IMR-90 (cell line): ENCODE measurements at regions not wholly inside any gene's neighbourhood (a gene's known extent, or its start where the extent isn't known, plus 50 kb on each side); places are given as distances from the start of the nearest gene placed in this dataset.

Source experiments
- ATAC-seq: fragments of 200-7000 bp; cut with Tn5 transposase; 2 replicates; pipeline ENCODE4 v1.9.1; 2020; ENCODE audit warnings: low read depth, mild to moderate bottlenecking, moderate library complexity
- BruUV-seq: library from RNA; stranded (reverse); fragments of 400-500 nt; replicated peaks from 2 replicates; lab custom pipeline; 2021; lab: Mats Ljungman, UMichigan
- CTCF ChIA-PET: fragments of 300-600 bp; formaldehyde crosslinking; extraction: SDS; loops from one replicate; lab custom pipeline; 2021; ENCODE audit warnings: antibody characterized with exemption; lab: Yijun Ruan, JAX
- POLR2A ChIA-PET: fragments of 300-600 bp; sonication (Branson Sonifier 250); formaldehyde crosslinking; loops from one replicate; lab custom pipeline; 2022; ENCODE audit warnings: antibody characterized with exemption; ENCODE audit not compliant: unreplicated experiment; lab: Charles Lee
- DNase-seq: peaks from one replicate; pipeline ENCODE4 v3.0.0; 2013
- H2AFZ ChIP-seq: replicated peaks from 2 replicates; pipeline ENCODE3; 2013; ENCODE audit warnings: low read length, mild to moderate bottlenecking; ENCODE audit not compliant: poor library complexity
- H2AK5ac ChIP-seq: 2 replicates; pipeline ENCODE4 v1.6.1; 2013; ENCODE audit warnings: low read depth, low read length, inconsistent platforms
- H2AK9ac ChIP-seq: replicated peaks from 2 replicates; pipeline ENCODE3; 2013; ENCODE audit warnings: mild to moderate bottlenecking, low read depth, low read length, moderate library complexity; ENCODE audit not compliant: poor library complexity
- H2BK120ac ChIP-seq: 2 replicates; pipeline ENCODE4 v1.6.1; 2013; ENCODE audit warnings: low read depth, low read length, inconsistent platforms
- H2BK15ac ChIP-seq: 3 replicates; pipeline ENCODE4 v1.6.1; 2013; ENCODE audit warnings: low read depth, low read length, inconsistent platforms
- H2BK20ac ChIP-seq: 2 replicates; pipeline ENCODE4 v1.6.1; 2013; ENCODE audit warnings: low read depth, mild to moderate bottlenecking, inconsistent platforms, low read length, moderate library complexity
- H2BK5ac ChIP-seq: 2 replicates; pipeline ENCODE4 v1.6.1; 2013; ENCODE audit warnings: mild to moderate bottlenecking, low read depth, low read length, inconsistent platforms; ENCODE audit not compliant: poor library complexity, severe bottlenecking
- H3K14ac ChIP-seq: replicated peaks from 2 replicates; pipeline ENCODE4 v1.6.1; 2013; ENCODE audit warnings: low read depth, low read length, inconsistent platforms
- H3K18ac ChIP-seq: 2 replicates; pipeline ENCODE4 v1.6.1; 2013; ENCODE audit warnings: low read depth, low read length, control low read depth
- H3K23ac ChIP-seq: 2 replicates; pipeline ENCODE4 v1.6.1; 2013; ENCODE audit warnings: low read depth, low read length, inconsistent platforms
- H3K27ac ChIP-seq: 2 replicates; pipeline ENCODE4 v1.5.1; 2013; ENCODE audit warnings: mild to moderate bottlenecking, control low read depth, low read length; ENCODE audit not compliant: insufficient read depth
- H3K27me3 ChIP-seq: 2 replicates; pipeline ENCODE4 v1.6.1; 2013; ENCODE audit warnings: low read length; ENCODE audit not compliant: control insufficient read depth, insufficient read depth
- H3K36me3 ChIP-seq: 2 replicates; pipeline ENCODE4 v1.6.1; 2013; ENCODE audit warnings: low read length, mixed read lengths; ENCODE audit not compliant: control insufficient read depth, insufficient read depth
- H3K4ac ChIP-seq: 2 replicates; pipeline ENCODE4 v1.6.1; 2013; ENCODE audit warnings: low read depth, low read length, inconsistent platforms
- H3K4me1 ChIP-seq: 2 replicates; pipeline ENCODE4 v1.6.1; 2013; ENCODE audit warnings: low read length, mixed read lengths; ENCODE audit not compliant: control insufficient read depth, insufficient read depth
- H3K4me2 ChIP-seq: 2 replicates; pipeline ENCODE4 v1.6.1; 2013; ENCODE audit warnings: low read depth, mild to moderate bottlenecking, control low read depth, low read length, moderate library complexity
- H3K4me3 ChIP-seq: 2 replicates; pipeline ENCODE4 v1.5.1; 2013; ENCODE audit warnings: low read depth, mild to moderate bottlenecking, control low read depth, low read length, moderate library complexity; ENCODE audit not compliant: insufficient read depth
- H3K56ac ChIP-seq: 2 replicates; pipeline ENCODE4 v1.6.1; 2013; ENCODE audit warnings: low read length, inconsistent platforms; ENCODE audit not compliant: insufficient read depth; ENCODE audit errors: extremely low read depth
- H3K79me1 ChIP-seq, 2 experiments: 2 replicates each; pipeline ENCODE4 v1.6.1; 2013; ENCODE audit warnings: low read length in 2 of 2, inconsistent platforms in 1 of 2, low read depth in 1 of 2
- H3K9ac ChIP-seq: 2 replicates; pipeline ENCODE4 v1.6.1; 2013; ENCODE audit warnings: low read depth, low read length, control low read depth
- H3K9me1 ChIP-seq: 2 replicates; pipeline ENCODE4 v1.6.1; 2013; ENCODE audit warnings: low read length, inconsistent platforms; ENCODE audit not compliant: insufficient read depth
- H3K9me3 ChIP-seq: 2 replicates; pipeline ENCODE4 v1.6.1; 2013; ENCODE audit warnings: low read length; ENCODE audit not compliant: control insufficient read depth, insufficient read depth
- H4K20me1 ChIP-seq: 2 replicates; pipeline ENCODE4 v1.6.1; 2013; ENCODE audit warnings: low read length, inconsistent platforms; ENCODE audit not compliant: insufficient read depth
- H4K5ac ChIP-seq: 2 replicates; pipeline ENCODE4 v1.6.1; 2013; ENCODE audit warnings: mild to moderate bottlenecking, low read depth, low read length, control low read depth
- H4K8ac ChIP-seq, 2 experiments: 2 replicates each; pipeline ENCODE4 v1.6.1; 2013; ENCODE audit warnings: low read depth in 2 of 2, low read length in 2 of 2, control low read depth in 1 of 2, inconsistent platforms in 1 of 2
- H4K91ac ChIP-seq: 2 replicates; pipeline ENCODE4 v1.6.1; 2013; ENCODE audit warnings: low read depth, low read length, inconsistent platforms; ENCODE audit not compliant: insufficient read depth
- BHLHE40 ChIP-seq: fragments of 150-350 bp; IDR thresholded peaks from 2 replicates; pipeline ENCODE4 v1.6.1; 2016; ENCODE audit warnings: mild to moderate bottlenecking, low read depth, low read length
- CEBPB ChIP-seq: IDR thresholded peaks from 2 replicates; pipeline ENCODE4 v1.6.1; 2012; ENCODE audit warnings: low read depth, low read length, improper control_type of control experiment
- CTCF ChIP-seq: conservative IDR thresholded peaks from 2 replicates; pipeline ENCODE4 v1.5.1; 2012; ENCODE audit warnings: mild to moderate bottlenecking, low read depth, low read length, improper control_type of control experiment
- ELK1 ChIP-seq: fragments of 150-350 bp; IDR thresholded peaks from 2 replicates; pipeline ENCODE4 v1.6.1; 2016; ENCODE audit warnings: low read depth, mild to moderate bottlenecking, low read length, moderate library complexity, borderline replicate concordance
- FOS ChIP-seq: fragments of 150-350 bp; IDR thresholded peaks from 2 replicates; pipeline ENCODE4 v1.6.1; 2016; ENCODE audit warnings: low read depth, low read length
- MAFK ChIP-seq: IDR thresholded peaks from 2 replicates; pipeline ENCODE4 v1.6.1; 2012; ENCODE audit warnings: low read depth, low read length, improper control_type of control experiment
- MAZ ChIP-seq: IDR thresholded peaks from 2 replicates; pipeline ENCODE4 v1.6.1; 2012; ENCODE audit warnings: low read depth, mild to moderate bottlenecking, low read length, improper control_type of control experiment, moderate library complexity, borderline replicate concordance
- MXI1 ChIP-seq: IDR thresholded peaks from 2 replicates; pipeline ENCODE4 v1.6.1; 2012; ENCODE audit warnings: low read depth, mild to moderate bottlenecking, low read length, moderate library complexity, borderline replicate concordance
- POLR2A ChIP-seq: IDR thresholded peaks from 2 replicates; pipeline ENCODE4 v1.6.1; 2012; ENCODE audit warnings: mild to moderate bottlenecking, low read depth, low read length
- RAD21 ChIP-seq: IDR thresholded peaks from 2 replicates; pipeline ENCODE4 v1.6.1; 2012; ENCODE audit warnings: low read length, improper control_type of control experiment
- RCOR1 ChIP-seq: IDR thresholded peaks from 2 replicates; pipeline ENCODE4 v1.6.1; 2012; ENCODE audit warnings: mild to moderate bottlenecking, low read length, improper control_type of control experiment; ENCODE audit not compliant: insufficient replicate concordance
- RFX5 ChIP-seq: IDR thresholded peaks from 2 replicates; pipeline ENCODE4 v1.8.0; 2012; ENCODE audit warnings: low read depth, mild to moderate bottlenecking, low read length, moderate library complexity
- USF2 ChIP-seq: fragments of 150-350 bp; IDR thresholded peaks from 2 replicates; pipeline ENCODE4 v1.6.1; 2017; ENCODE audit warnings: mild to moderate bottlenecking, antibody characterized with exemption, low read length, low read depth
- WGBS, 2 experiments: methylation state at CpG; one replicate each; pipeline versions ENCODE4 v1.1.5 to v1.1.7; 2013; ENCODE audit warnings: missing lambda C conversion rate in 2 of 2; ENCODE audit not compliant: insufficient read length in 1 of 2; ENCODE audit errors: extremely low coverage in 2 of 2; 5-methylcytosine and 5-hydroxymethylcytosine counted together
- dilution Hi-C: fragments of 300-500 bp; cut with HindIII; formaldehyde crosslinking; loops from one replicate; pipeline ENCODE4 v1.14.3; 2018; ENCODE audit warnings: low sequenced_read_pairs; ENCODE audit not compliant: unreplicated experiment
- in situ Hi-C: fragments of 300-500 bp; cut with MboI; formaldehyde crosslinking; loops from 3 replicates; pipeline ENCODE4 v1.14.3; 2019; ENCODE audit warnings: low sequenced_read_pairs, inconsistent platforms, mixed read lengths
- intact Hi-C: fragments of 100-400 bp; cut with micrococcal nuclease; formaldehyde crosslinking; loops from 2 replicates; pipeline ENCODE4 v1.10.0; 2022

- dilution Hi-C loops = no loop called here
- Histone ChIP-seq H3K4me3 (no peak overlapping the region), H4K91ac (no peak overlapping the region), H3K27me3 (peaks cover 6% of the 10 kb centered on the region), H4K20me1 (no peaks in the 10 kb centered on the region), H2BK5ac (no peak overlapping the region), H3K4ac (0 out of 2 replicates have a peak overlapping the region, but pooled peaks have one; percentile 27), H3K56ac (no peak overlapping the region), H2AFZ (no peak overlapping the region), H3K9me1 (peaks cover 2% of the 10 kb centered on the region; the same call in 1 of the 2 replicates), H3K27ac (no peak overlapping the region), H3K14ac (no peak overlapping the region), H3K9me3 (peaks cover 4% of the 10 kb centered on the region), H3K23ac (no peak overlapping the region), H2BK20ac (no peak overlapping the region), H3K79me1 (no peaks in the 10 kb centered on the region), H2AK9ac (no peak overlapping the region), H2BK15ac (no peak overlapping the region), H4K8ac (no peak overlapping the region), H3K9ac (no peak overlapping the region), H2AK5ac (no peak overlapping the region), H4K5ac (no peak overlapping the region), H3K4me2 (no peak overlapping the region), H3K18ac (no peak overlapping the region), H3K36me3 (no peaks in the 10 kb centered on the region), H3K4me1 (no peaks in the 10 kb centered on the region), H2BK120ac (no peak overlapping the region)
- intact Hi-C loops = no loop called here
- ChIA-PET POLR2A (no interaction called here), CTCF (no interaction called here)
- peak; percentile 37 for DNase-seq
- no CpG with 5 or more reads among the region's 5 CpGs for WGBS, 2 experiments
- BruUV-seq = no TSS peak
- peak; percentile 85 for ATAC-seq
- TF ChIP-seq RCOR1 = no peak
- no peak for TF ChIP-seq MAZ
- no peak for TF ChIP-seq CTCF
- no peak for TF ChIP-seq MXI1
- no peak for TF ChIP-seq CEBPB
- no peak for TF ChIP-seq BHLHE40
- TF ChIP-seq FOS = no peak
- no peak for TF ChIP-seq RAD21
- no peak for TF ChIP-seq RFX5
- no peak for TF ChIP-seq ELK1
- TF ChIP-seq MAFK = no peak
- no peak for TF ChIP-seq USF2
- TF ChIP-seq POLR2A = no peak
- in situ Hi-C loops = no loop called here
Measured at GRCh38 chr5:74095871-74096270, 469.9 kb downstream of the ARHGEF28 start.
